HG02798 (cell line): ENCODE measurements at regions not wholly inside any gene's neighbourhood (a gene's known extent, or its start where the extent isn't known, plus 50 kb on each side); places are given as distances from the start of the nearest gene placed in this dataset.

Source experiments
- ATAC-seq: cut with Tn5 transposase; IDR thresholded peaks from one replicate; pipeline ENCODE4 v1.9.1; 2021; ENCODE audit warnings: mild to moderate bottlenecking; ENCODE audit not compliant: unreplicated experiment, poor library complexity

DNA sequence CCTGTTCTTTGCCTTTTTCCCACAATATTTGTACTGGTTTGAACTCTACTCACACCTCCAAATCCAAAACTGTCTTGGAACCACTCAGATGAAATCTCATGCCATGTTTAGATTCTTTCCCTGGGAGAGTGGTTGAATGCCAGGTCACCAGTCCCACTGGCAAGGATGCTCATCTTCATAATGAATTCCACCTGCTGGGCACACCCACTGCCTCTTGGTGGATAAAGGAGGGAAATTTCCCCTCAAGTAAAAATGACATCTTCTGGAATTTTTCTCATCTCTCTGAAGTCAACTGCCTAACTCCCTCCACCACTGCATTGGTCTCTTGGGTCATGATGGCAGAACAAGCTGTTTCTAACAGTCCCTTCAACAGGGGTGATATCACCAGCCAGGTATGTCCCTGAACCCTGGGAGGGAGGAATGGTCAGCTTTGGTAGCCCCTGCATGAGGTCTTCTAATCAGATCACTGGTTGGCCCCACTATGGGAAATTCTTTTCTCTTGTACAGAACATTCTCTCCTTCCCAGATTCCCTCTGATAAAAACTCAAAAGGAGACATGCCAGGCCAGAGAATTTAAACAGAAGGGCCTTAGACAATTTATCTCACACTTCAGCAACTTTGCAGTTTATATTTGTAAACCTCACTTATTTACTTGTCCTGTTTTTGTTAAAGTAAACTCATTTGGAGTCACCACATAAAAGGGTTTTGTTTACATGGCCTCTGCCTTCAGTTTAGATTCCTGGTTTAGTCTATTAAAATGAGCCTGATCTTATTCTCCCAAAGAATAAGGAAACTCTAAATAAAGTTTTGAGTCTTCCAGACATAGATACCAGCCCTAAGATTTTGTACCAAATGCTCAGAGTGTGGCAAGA is 143.4 kb downstream of the WNT5A start:
- ATAC-seq, result no peak

DNA sequence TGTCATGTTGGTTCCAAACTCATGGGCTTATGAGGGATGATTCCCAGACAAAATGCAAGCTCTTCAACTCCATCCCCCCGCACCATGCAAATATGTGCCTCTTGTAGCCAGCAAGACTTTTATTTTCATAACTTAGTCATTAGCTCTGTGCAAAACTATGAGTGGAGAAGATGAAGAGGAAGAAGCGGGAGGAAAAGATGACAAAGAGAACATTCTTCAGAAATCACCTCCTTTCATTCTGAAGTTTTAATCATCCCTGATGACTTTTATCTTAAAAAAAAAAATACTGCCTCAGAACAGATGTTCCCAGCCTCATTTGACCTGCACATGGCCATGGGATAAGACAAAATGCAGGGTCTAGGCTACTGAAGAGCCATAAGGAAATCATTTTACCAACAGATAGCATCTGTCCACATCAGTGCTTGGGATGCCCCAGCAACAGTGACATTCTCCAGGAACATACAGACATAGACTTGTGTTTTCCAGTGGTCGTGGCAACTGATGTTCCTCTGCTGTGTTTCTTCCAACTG is 145.5 kb downstream of the WNT5A start:
- no peak for ATAC-seq

DNA sequence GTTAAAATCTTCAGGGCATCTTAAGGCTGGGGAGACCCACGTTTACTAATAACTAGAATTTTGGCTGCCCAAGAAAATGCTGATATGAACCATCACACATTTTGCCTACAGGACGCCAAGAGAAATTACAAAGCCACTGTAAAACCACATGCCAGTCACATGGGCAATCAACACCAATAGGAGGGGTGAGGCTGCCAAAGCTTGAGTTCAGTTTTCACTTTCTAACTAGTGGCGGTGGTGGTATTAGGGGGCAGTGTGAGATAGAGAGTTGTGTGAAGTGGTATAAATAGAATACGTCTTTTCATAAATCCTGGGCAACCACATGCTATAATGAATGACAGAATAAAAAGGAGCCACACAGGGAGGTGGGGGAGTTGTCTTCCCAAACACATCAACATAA is 147.3 kb downstream of the WNT5A start:
- ATAC-seq, result no peak

DNA sequence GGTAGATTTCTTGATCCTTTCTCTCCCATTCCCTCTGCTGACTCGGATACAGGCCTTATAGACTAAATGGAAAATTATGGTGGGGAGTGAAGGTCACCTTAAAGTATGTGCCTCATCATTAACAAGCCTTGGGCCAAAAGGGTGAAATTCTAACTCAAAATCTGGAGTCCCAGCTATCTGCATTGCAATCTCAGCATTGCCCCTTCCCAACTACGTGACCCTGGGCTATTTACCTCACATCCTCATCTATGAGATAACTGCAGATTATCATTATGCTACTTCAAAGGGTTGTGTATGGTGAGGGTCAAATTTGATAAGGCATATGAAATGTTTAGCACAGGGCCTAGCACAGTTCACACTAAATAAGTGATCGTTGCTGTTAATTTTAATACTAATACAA is 147.7 kb downstream of the WNT5A start:
- ATAC-seq, result no peak

DNA sequence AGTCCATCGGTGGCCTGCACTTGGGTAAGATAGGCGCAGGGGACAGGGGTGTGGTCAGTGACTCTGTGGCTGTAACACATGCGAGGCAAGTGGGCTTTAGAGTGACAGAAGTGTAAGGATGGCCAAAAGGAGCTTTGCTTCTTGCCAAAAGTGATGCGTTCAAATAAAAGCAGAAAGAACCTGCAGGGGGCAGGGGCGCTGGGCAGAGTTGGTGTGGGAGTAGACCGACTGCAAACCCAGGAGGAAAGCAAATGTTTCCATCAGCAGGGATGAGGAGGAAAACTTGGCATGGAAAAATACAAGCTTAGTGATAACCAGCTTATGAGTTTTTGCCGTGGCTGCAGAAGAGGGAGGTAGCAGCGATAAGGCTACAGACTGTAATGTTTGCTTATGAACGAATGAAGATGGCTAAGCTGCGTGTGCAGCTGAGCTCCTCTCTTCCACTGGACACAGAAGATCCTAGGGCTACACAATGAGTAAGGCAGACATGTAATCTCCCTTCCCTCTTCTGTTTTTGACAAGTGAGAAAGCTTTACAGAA is 149.4 kb downstream of the WNT5A start:
- ATAC-seq, result no peak

DNA sequence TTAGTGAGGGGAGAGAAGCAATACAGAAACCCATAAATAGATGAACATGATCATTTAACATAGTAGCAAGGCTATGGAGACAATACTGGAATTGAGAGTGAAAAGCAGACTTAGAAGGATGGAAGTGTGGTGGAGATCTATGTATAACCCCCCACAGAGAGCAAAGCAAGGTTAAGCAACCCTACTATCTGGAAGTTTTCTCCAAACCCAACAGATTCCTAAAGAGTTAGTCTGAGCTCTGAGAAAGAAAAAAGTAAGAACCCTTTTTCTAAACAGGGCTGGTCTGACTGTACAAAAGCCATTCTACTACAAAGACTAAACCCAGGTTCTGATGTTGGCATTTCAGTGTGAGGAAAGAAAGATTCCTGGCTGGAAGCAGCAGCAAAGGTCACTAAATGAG is 153.2 kb downstream of the WNT5A start:
- no peak for ATAC-seq

DNA sequence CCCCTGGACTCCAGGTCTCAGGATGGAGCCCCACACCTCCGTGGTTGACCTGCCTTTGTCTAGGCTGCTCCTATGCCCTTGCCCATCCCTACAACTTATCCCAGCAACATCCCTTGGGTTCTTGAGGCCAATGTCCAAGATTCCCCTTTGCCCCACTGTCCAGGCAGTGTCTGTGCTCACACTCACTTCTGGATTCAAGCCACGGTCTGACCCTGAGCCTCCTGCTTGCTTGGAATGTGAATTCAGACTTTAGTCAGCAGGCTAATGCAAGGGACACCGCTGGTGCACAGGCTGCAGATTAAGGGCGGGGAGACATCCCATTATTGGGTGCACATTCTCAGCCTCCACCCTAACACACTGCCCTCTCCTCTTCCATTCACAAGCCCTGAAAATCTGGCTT is 154.1 kb downstream of the WNT5A start:
- no peak for ATAC-seq

DNA sequence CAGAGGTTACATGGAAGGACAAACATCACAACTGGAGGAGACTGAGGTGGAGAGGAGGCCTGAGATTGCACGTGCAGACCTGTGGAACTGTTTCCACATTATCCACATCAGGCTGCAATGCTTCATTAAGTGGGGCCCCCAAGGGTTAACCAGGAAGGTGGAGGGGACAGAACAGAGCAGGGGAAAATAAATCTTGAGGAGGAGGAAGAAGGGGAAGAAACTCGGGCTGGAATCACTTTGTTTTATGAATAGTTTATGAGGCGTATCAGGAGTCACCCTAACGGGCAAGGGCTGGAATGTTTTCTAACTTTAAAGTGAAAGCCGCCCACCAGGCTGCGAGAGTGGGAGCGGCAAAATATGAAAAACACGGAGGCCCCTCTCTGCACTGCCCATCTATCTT is 154.9 kb downstream of the WNT5A start:
- no peak for ATAC-seq

DNA sequence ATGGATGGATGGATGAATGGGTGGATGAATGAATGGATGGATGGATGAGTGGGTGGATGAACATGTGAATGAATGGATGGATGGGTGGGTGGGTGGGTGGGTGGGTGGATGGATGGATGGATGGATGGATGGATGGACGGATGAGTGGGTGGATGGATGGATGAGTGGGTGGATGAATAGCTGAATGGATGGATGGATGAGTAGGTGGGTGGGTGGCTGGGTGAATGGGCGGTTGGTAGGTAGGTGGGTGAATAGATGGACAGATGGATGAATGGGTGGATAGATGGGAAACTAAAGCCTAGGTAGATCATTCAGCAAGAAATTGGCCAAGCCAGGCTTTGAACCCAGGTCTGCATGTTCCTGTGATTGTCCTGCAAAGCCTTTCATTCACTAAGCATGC is 155.6 kb downstream of the WNT5A start:
- no peak for ATAC-seq

DNA sequence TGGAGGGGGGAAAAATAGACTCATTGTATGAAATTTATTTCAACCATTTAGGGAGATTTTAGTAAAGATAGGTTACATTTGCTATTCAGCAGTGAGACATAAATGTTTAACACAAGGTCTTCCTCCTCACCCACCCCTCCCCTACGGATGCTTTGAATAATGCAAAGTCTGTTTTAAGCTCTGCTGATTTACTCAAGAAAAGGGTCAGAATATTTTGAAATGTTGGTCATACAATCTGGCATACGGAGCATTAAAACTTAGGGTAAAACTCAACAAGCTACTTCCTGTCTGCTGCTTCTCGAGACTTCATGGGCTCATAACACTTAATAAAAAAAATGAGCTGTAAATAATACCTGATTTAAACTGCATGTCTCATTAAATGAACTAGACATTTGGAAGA is 156.3 kb downstream of the WNT5A start:
- no peak for ATAC-seq

DNA sequence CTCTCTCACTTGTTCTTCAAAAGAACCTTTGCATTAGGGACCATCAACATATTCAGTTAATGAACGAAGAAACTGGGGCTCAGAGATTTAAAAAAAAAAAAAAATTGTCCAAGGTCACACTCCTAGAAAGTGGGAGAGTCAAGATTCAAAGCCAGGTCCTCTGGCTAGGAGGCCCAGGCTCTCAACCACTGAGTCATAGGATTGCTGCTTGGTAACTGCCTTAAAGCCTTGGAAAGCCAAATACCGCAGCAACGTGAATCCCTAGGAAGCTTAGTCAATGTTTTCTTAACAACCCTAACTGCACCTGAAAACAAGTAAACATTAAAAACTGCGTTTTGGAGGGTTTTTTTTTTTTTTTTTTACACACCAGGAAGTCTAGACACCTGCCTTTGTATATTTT is 156.8 kb downstream of the WNT5A start:
- no peak for ATAC-seq

DNA sequence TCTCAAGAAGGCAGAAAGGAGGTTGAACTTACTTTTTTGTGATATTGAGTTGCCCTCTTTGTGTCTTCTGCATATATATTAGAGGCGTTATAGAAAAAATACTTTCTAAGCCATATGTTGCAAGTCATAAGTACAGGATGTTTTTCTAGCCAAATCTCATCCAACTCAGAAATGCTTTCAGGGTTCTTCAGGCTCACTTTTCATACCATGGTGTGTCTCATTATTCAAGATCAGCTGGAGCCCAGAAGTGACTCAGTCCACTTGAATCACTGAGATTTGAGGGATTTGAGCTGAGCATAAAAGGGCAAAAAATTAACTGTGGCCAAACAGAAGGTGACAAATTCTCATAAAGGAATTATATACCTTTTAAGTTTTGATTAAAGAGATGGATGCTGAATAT is 157.3 kb downstream of the WNT5A start:
- ATAC-seq, result no peak

DNA sequence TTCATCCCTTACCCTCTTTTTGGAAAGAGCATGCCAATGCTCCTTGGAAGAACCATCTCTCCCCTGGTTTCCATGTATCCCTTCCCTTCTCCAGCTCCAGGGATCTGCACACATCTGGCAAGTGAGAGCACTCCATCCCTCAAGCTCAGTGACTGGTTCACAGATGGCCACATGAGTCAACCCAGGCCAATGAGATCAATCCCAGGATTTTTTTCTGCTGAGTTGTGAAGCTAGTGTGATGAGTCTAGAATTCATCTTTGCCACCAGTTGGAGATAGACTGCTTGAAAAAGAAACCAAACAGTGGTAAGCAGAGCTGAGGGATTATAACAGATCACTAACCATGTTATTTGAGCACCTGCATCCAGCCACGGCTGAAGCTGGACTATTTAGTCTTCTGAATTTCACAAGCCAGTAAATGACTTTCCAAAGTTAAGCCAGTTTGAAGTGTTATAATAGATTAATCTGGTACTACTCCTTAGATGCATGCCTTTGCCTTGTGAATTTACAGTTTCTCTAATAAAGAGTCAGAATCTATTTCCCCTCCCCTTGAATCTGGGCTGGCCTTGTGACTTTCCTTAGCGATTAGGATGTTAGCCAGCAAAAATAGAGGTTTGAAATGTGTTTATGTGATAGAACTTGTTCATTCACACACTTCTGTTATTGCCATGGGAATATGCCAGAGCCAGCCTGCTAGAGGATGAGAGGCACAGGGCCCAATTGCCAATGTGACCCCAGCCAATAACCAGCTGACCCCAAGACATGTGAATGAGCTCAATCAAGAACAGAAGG is 159.8 kb downstream of the WNT5A start:
- no peak for ATAC-seq

DNA sequence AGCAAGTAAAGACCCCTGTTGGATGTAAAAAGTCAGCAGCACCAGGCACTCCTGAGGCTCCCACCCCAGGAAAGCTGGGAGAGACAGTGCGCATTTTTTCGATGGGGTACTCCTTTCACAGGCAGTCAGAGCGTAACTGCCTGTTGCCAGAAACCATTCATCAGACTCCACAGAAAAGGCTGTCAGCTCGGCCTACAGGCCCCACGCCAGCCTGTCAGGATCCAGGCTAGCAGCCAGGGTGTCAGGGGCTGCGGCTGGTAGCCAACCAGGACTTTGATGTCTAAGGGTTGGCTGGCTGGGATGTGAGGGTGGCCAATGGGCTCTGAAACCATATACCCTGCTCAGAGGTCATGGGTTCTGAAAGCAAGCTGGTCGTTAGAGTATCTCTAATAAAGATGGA is 164.5 kb downstream of the WNT5A start:
- ATAC-seq, result no peak

DNA sequence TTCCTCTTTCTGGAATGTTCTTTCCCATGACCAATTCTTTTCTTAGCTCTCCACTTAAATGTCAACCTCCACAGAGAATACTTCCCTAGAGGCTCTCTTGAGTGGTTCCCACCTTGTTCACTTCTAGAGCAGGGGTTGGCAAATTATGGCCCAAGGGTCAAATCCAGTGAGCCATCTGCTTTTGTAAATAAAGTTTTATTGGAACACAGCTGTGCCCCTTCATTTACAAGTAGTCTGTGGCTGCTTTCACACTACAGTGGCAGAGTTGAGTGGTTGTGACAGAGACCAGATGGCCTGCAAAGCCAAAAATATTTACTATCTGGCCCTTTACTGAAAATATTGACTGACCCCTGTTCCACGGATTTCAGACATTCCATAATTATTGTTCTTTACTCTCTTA is 166.2 kb downstream of the WNT5A start:
- no peak for ATAC-seq

DNA sequence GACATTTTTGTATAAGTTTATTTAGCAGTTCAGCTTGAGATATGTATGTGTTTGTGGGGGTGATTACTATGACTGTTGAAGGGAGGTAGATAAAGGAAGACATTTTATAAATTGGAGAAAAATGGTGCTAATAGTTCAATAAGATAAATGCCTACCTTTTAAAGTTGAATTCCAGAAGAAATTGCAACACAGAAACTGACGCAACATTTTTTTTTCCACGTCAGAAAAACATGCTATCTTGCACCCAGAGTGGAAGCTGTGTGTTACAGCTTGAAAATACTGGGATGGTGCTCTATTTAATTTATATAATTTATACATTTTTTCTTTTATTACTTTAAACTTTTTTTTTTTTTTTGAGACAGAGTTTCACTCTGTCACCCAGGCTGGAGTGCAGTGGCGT is 171.7 kb downstream of the WNT5A start:
- ATAC-seq, result no peak

DNA sequence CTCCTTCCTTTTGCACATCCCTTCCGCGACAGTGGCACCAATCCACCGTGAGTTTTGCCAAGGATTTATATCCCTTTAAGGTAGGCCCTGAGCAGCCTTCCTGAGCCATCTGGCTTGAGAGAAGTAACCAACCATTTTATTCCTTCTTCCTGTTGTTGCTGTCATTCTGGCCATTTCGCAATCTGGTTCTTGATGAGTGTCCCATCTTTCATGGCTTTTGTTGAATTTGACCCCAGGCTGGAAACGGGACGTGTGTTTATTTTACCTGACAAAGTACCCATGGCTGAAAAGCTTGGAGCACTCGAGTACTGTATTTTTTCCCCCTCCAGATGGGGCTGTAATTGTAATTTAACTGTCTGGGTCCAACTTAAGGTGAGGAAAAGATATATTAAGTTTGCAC is 173.4 kb downstream of the WNT5A start:
- ATAC-seq, result no peak

DNA sequence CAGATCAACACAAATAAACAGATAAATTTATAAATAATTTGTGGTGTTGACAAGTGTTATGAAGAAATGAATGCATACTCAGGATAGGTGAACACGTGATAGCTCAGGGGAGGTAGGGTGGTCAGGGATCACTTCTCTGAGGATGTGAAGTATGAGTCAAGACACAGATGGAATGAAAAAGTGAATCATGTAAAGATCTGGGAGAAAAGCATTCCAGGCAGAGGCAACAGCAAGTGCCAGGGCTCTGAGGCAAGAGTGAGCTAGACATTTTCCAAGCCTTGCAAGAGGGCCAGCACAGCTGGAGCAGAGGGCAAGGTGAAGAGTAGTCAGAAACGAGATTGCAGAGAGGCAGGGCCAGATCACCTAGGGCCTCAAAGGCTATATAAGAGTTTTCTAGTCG is 177.8 kb downstream of the WNT5A start:
- no peak for ATAC-seq

DNA sequence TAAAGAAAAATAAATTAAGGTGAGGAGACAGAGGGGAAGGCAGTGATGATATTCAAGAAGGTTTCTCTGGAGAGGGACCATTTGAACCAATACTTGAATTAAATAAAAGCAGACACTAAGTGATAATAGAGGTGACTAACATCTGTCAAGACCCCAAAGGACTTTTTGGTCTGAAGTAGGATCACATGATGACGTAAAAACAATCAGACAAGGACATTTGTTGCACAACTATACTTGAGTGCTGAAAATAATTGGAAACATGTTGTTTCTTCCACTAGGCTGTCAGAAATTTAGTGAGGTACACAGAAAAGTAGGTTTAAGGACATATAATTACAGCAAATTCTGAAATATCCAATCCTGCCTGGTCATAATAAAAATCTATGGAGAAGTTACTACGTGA is 179.5 kb downstream of the WNT5A start:
- no peak for ATAC-seq

DNA sequence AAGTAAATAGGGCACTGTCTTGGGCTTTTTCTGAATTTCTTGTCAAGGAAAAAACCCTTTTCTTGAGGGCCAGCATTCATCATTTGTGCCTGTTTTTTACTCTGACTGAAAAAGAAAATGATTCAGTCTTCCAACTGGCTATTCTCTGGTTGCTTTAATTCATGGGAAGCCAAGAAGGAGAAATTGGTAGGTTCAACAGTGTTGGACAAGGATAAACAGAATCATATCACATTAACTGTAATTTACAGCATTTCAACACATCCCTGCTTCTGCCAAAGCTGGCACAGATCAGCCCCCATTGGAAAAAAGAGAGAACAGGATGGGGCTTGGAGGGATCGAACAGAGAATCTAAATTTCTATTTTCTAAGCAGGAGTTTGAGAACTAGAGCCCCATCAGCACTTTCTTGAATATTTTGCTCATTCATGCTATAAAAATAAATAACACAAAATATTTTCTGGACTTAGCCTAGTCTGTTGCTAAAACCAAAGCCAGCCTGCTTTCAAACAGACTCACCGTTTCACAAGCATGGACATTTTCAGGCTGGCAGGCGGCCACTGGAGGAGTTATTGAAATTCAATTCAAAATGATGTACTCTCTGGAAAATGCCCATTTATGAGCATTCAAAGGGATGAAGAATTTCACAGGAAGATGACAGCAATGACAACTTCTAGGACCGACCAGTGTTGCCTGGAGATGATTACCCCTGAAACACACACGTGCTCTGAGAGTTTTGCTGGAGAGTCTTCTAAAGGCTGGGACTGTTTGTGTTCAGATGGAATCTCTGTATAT is 181.2 kb downstream of the WNT5A start:
- no peak for ATAC-seq
